ENCODE measurements at regions not wholly inside any gene's neighbourhood (a gene's known extent, or its start where the extent isn't known, plus 50 kb on each side); places are given as distances from the start of the nearest gene placed in this dataset.

DNA sequence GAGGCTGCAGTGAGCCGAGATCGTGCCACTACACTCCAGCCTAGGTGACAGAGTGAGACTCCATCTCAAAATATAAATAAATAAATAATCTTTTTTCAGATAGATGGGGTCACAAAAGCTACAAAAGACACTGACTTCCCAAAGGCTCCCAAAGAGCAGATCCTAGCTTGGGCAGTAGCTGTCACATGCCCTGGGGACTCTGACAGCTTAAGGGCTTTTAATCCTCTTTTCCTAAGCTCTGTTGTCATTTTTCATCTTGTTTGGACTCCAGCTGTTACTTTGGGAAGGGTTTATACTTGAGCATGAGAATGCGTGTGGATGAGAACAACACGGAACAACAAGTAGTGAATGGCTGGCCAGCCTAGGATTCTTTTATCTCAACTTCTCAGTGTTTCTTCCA lies 231.7 kb downstream of the MZT1 start:
- TF ChIP-seq, protein P1, sequence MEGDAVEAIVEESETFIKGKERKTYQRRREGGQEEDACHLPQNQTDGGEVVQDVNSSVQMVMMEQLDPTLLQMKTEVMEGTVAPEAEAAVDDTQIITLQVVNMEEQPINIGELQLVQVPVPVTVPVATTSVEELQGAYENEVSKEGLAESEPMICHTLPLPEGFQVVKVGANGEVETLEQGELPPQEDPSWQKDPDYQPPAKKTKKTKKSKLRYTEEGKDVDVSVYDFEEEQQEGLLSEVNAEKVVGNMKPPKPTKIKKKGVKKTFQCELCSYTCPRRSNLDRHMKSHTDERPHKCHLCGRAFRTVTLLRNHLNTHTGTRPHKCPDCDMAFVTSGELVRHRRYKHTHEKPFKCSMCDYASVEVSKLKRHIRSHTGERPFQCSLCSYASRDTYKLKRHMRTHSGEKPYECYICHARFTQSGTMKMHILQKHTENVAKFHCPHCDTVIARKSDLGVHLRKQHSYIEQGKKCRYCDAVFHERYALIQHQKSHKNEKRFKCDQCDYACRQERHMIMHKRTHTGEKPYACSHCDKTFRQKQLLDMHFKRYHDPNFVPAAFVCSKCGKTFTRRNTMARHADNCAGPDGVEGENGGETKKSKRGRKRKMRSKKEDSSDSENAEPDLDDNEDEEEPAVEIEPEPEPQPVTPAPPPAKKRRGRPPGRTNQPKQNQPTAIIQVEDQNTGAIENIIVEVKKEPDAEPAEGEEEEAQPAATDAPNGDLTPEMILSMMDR (IDR thresholded peaks at IDR 0.05; ENCODE audit: control insufficient read depth, insufficient read depth, low read depth, low read length, missing control alignments): no peak

DNA sequence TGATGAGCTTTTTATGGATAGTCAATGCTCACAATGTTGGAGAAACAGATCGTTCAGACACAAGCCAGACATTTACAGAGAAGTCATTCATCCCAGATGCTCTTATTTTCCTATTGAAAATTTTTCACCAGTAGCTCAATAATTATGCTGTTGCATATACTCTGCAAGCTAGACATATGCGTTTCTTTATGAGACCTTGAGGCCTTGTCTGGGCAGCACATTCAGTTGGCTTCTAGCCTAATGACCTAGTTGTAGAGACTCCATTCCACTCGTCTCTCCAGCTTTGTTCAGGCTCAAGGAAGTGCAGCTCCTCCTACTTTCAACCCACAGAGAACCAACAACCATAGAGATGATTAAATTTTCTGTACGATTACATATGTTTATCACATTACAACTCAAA lies 237.7 kb downstream of the MZT1 start:
- TF ChIP-seq, protein P1 (IDR thresholded peaks at IDR 0.05; ENCODE audit: control insufficient read depth, insufficient read depth, low read depth, low read length, missing control alignments): no peak

More for the DNA sequence above, 231.7 kb downstream of the MZT1 start:
- DNase-seq (ENCODE audit: low read depth): no peak
- H3K4me3 ChIP-seq (ENCODE audit: control insufficient read depth, low read depth, low read length): no peak overlapping the region

DNA sequence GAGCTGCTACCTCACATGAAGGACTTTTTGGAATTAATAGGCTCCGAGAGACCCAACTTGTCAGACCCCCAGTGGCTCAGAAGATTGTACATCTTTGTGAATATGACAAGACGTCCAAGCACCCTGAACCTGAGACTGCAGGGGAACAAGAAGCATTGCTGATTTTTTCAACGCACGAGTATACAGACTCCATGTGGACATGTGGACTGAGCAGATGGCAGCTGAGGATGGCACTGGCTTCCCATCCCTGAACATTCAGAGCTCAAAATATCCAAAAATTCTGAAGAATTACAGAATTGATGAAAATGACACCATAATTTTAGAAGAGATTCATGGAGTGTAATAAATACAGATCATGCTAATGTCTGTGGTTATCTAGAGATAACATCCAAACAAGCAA lies 254.1 kb downstream of the MZT1 start:
- DNase-seq (ENCODE audit: low read depth): no peak
- H3K4me3 ChIP-seq (ENCODE audit: control insufficient read depth, low read depth, low read length): no peak overlapping the region
- TF ChIP-seq, protein P1 (IDR thresholded peaks at IDR 0.05; ENCODE audit: control insufficient read depth, insufficient read depth, low read depth, low read length, missing control alignments): no peak

More for the DNA sequence above, 237.7 kb downstream of the MZT1 start:
- DNase-seq (ENCODE audit: low read depth): no peak
- H3K4me3 ChIP-seq (ENCODE audit: control insufficient read depth, low read depth, low read length): no peak overlapping the region

DNA sequence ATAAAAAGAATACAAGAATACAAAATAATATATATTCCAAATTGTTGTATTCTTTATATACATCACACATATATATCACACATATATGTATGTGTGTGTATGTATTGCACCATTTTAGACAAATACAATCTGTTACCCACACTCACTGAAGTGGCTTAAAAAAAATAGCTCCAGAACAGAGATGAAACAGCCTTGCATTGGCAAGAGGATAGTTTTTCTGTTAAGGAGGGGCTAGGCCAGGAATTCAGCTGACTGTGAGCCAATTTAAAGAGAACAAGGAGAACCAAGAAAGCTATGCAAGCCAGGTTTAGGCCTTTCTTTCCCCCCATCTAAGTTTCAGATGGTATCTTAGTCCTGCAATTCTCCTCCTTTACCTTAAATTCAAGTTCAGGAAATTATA lies 257.5 kb downstream of the MZT1 start:
- no peak for DNase-seq (ENCODE audit: low read depth)
- TF ChIP-seq, protein P1 (IDR thresholded peaks at IDR 0.05; ENCODE audit: control insufficient read depth, insufficient read depth, low read depth, low read length, missing control alignments): no peak
- H3K4me3 ChIP-seq (ENCODE audit: control insufficient read depth, low read depth, low read length): no peak overlapping the region

DNA sequence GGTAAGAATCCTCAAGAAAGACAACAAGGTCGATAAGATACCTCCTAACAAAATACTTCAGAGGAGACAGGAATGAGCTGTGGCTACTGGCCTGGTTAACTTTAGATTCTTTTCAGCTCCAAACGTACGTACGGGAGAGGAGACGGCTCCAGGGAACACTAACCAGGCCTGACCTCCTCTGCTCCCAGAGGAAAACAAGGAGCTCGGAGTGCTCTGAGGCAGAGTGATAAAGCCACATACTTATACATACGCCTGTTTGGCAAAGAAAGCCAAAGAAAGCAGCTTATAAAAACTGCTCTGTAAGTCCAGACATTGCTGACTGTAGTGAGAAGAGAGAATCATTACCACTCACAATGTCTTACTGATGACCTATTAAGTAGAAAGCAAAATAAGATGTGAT lies 263.9 kb downstream of the MZT1 start:
- TF ChIP-seq, protein P1 (IDR thresholded peaks at IDR 0.05; ENCODE audit: control insufficient read depth, insufficient read depth, low read depth, low read length, missing control alignments): no peak
- DNase-seq (ENCODE audit: low read depth): no peak
- H3K4me3 ChIP-seq (ENCODE audit: control insufficient read depth, low read depth, low read length): no peak overlapping the region

DNA sequence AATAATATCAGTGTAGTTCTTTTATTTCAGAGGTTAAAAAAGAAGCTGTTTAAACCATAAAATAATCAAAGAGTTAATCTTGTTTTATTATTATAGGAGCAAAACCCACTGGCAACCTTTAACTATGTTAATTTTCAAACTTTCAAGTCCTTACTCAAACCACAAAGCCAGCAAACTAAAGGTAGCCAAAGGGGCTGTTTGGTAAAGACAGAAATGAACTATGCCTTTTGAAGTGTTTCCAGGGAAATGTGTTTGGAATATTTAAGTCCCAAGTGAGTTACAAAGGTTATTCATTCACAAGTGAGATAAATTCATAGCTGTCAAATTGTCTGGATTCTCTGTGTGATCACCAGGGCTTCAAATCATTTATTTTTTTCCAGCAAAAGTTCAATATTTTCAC lies 264.7 kb downstream of the MZT1 start:
- no peak overlapping the region for H3K4me3 ChIP-seq (ENCODE audit: control insufficient read depth, low read depth, low read length)
- TF ChIP-seq, protein P1 (IDR thresholded peaks at IDR 0.05; ENCODE audit: control insufficient read depth, insufficient read depth, low read depth, low read length, missing control alignments): no peak
- no peak for DNase-seq (ENCODE audit: low read depth)

DNA sequence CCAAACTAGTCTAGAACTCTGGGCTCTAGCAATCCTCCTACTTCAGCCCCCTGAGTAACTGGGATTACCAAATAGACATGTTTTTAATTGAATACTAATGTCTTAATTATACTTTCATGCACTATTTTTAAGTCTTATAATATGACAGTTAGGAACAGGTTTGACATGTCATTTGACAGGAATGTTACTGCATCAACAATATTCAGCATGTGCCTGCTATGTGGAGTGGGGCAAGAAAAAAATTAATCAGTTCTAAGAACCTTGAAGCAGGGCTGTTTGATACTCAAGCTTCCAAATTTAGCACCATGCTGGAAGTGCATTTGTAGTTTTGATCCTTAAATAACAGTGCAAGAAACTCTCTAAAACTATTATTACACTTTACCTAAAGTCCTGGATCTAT lies 265.3 kb downstream of the MZT1 start:
- no peak for DNase-seq (ENCODE audit: low read depth)
- TF ChIP-seq, protein P1 (IDR thresholded peaks at IDR 0.05; ENCODE audit: control insufficient read depth, insufficient read depth, low read depth, low read length, missing control alignments): no peak

More for the DNA sequence above, 265.3 kb downstream of the MZT1 start:
- H3K4me3 ChIP-seq (ENCODE audit: control insufficient read depth, low read depth, low read length): no peak overlapping the region

All from AG09309 (cell line).